Body of pancreas (tissue), 4 donors: ENCODE measurements at regions not wholly inside any gene's neighbourhood (a gene's known extent, or its start where the extent isn't known, plus 50 kb on each side); places are given as distances from the start of the nearest gene placed in this dataset.
"Not testable (repeated sequence)": the region's sequence is repeated elsewhere in the genome, so short reads cannot be mapped to it uniquely, and the experiment has no call there.

Experiments used
- POLR2A ChIP-seq, 3 donors: fragments of 450-650 bp; IDR thresholded peaks; one replicate each; pipeline ENCODE4 v1.6.1; 2016; ENCODE audit warnings: antibody characterized with exemption in 3 of 3, mild to moderate bottlenecking in 2 of 3
- TF ChIP-seq, protein P1 (sequence below), 7 experiments: fragments of 450-650 bp in 4 of 7; fragments of 200-600 bp in 3 of 7; sonication (generic) in 3 of 7; IDR thresholded peaks; one replicate each; pipeline ENCODE4 v1.5.1; 2016 to 2019; ENCODE audit warnings: antibody characterized with exemption in 7 of 7

GRCh38 chr7:106755024-106755423 is 94.1 kb upstream of the CCDC71L start:
- TF ChIP-seq, protein P1, sequence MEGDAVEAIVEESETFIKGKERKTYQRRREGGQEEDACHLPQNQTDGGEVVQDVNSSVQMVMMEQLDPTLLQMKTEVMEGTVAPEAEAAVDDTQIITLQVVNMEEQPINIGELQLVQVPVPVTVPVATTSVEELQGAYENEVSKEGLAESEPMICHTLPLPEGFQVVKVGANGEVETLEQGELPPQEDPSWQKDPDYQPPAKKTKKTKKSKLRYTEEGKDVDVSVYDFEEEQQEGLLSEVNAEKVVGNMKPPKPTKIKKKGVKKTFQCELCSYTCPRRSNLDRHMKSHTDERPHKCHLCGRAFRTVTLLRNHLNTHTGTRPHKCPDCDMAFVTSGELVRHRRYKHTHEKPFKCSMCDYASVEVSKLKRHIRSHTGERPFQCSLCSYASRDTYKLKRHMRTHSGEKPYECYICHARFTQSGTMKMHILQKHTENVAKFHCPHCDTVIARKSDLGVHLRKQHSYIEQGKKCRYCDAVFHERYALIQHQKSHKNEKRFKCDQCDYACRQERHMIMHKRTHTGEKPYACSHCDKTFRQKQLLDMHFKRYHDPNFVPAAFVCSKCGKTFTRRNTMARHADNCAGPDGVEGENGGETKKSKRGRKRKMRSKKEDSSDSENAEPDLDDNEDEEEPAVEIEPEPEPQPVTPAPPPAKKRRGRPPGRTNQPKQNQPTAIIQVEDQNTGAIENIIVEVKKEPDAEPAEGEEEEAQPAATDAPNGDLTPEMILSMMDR (IDR thresholded peaks at IDR 0.05): not testable (repeated sequence)
- TF ChIP-seq POLR2A (IDR thresholded peaks at IDR 0.05): not testable (repeated sequence)
